ENCODE measurements at regions not wholly inside any gene's neighbourhood (a gene's known extent, or its start where the extent isn't known, plus 50 kb on each side); places are given as distances from the start of the nearest gene placed in this dataset.

GRCh38 chr14:106837870-106838269, 1311.5 kb downstream of the TMEM121 start:
- Histone ChIP-seq H3K4me3 (no peak overlapping the region), H3K27me3 (replicated peaks; ENCODE audit: insufficient read depth) (no peaks in the 10 kb centered on the region), H3K4me1 (ENCODE audit: control insufficient read depth in 1 of 2, low read depth in 2 of 2) (no peaks in the 10 kb centered on the region), H3K36me3 (no peaks in the 10 kb centered on the region), H3K9me3 (no peaks in the 10 kb centered on the region), H3K27ac (no peak overlapping the region)
- no peak for DNase-seq (ENCODE audit: low spot score)
- TF ChIP-seq CTCF (IDR thresholded peaks at IDR 0.05), result no peak
- no peak for ATAC-seq (ENCODE audit: insufficient number of reproducible peaks, low FRiP score, low read depth)

GRCh38 chr14:106838991-106839769, 1312.8 kb downstream of the TMEM121 start:
- H3K9me3 ChIP-seq, result no peaks in the 10 kb centered on the region
- H3K27ac ChIP-seq, result no peak overlapping the region
- no peak overlapping the region for H3K4me3 ChIP-seq
- ATAC-seq (ENCODE audit: insufficient number of reproducible peaks, low FRiP score, low read depth) (no peak), DNase-seq (ENCODE audit: low spot score) (no peak)
- no peaks in the 10 kb centered on the region for H3K4me1 ChIP-seq (ENCODE audit: control insufficient read depth in 1 of 2, low read depth in 2 of 2)
- TF ChIP-seq CTCF (IDR thresholded peaks at IDR 0.05), result no peak
- H3K27me3 ChIP-seq (replicated peaks; ENCODE audit: insufficient read depth), result no peaks in the 10 kb centered on the region
- H3K36me3 ChIP-seq, result no peaks in the 10 kb centered on the region

GRCh38 chr14:106840258-106840657, 1313.9 kb downstream of the TMEM121 start:
- no peaks in the 10 kb centered on the region for H3K9me3 ChIP-seq
- H3K27me3 ChIP-seq (replicated peaks; ENCODE audit: insufficient read depth), result no peaks in the 10 kb centered on the region
- no peak overlapping the region for H3K27ac ChIP-seq
- H3K4me1 ChIP-seq (ENCODE audit: control insufficient read depth in 1 of 2, low read depth in 2 of 2), result no peaks in the 10 kb centered on the region
- no peaks in the 10 kb centered on the region for H3K36me3 ChIP-seq
- ATAC-seq (ENCODE audit: insufficient number of reproducible peaks, low FRiP score, low read depth) (no peak), DNase-seq (ENCODE audit: low spot score) (no peak)
- H3K4me3 ChIP-seq, result no peak overlapping the region
- TF ChIP-seq CTCF (IDR thresholded peaks at IDR 0.05), result no peak

GRCh38 chr14:106840991-106841390, 1314.6 kb downstream of the TMEM121 start:
- no peaks in the 10 kb centered on the region for H3K36me3 ChIP-seq
- H3K27ac ChIP-seq, result no peak overlapping the region
- H3K27me3 ChIP-seq (replicated peaks; ENCODE audit: insufficient read depth), result no peaks in the 10 kb centered on the region
- ATAC-seq (ENCODE audit: insufficient number of reproducible peaks, low FRiP score, low read depth) (no peak), DNase-seq (ENCODE audit: low spot score) (no peak)
- H3K9me3 ChIP-seq, result no peaks in the 10 kb centered on the region
- TF ChIP-seq CTCF (IDR thresholded peaks at IDR 0.05), result no peak
- no peaks in the 10 kb centered on the region for H3K4me1 ChIP-seq (ENCODE audit: control insufficient read depth in 1 of 2, low read depth in 2 of 2)
- H3K4me3 ChIP-seq, result no peak overlapping the region

- Histone ChIP-seq H3K36me3 (no peaks in the 10 kb centered on the region), H3K4me1 (ENCODE audit: control insufficient read depth in 1 of 2, low read depth in 2 of 2) (no peaks in the 10 kb centered on the region), H3K9me3 (no peaks in the 10 kb centered on the region), H3K4me3 (no peak overlapping the region), H3K27ac (no peak overlapping the region), H3K27me3 (replicated peaks; ENCODE audit: insufficient read depth) (no peaks in the 10 kb centered on the region)
- TF ChIP-seq CTCF (IDR thresholded peaks at IDR 0.05), result no peak
- ATAC-seq (ENCODE audit: insufficient number of reproducible peaks, low FRiP score, low read depth), result no peak
- DNase-seq (ENCODE audit: low spot score), result no peak
Observed at GRCh38 chr14:106841701-106842100, 1315.3 kb downstream of the TMEM121 start.
